GM19025 (cell line): ENCODE measurements at regions not wholly inside any gene's neighbourhood (a gene's known extent, or its start where the extent isn't known, plus 50 kb on each side); places are given as distances from the start of the nearest gene placed in this dataset.
"Not testable (repeated sequence)": the region's sequence is repeated elsewhere in the genome, so short reads cannot be mapped to it uniquely, and the experiment has no call there.

Experiments
- ATAC-seq: cut with Tn5 transposase; IDR thresholded peaks from one replicate; pipeline ENCODE4 v1.9.1; 2021; ENCODE audit warnings: mild to moderate bottlenecking, low read depth, moderate library complexity; ENCODE audit not compliant: unreplicated experiment

GRCh38 chr2:8376603-8377410 is 305.0 kb upstream of the ID2 start:
- ATAC-seq = no peak

GRCh38 chr2:8378016-8378810 is 303.6 kb upstream of the ID2 start:
- ATAC-seq = no peak

- ATAC-seq = no peak
Observed at GRCh38 chr2:8379128-8379527, 302.7 kb upstream of the ID2 start.

GRCh38 chr2:8379549-8379948 is 302.3 kb upstream of the ID2 start:
- no peak for ATAC-seq

GRCh38 chr2:8380026-8380425 is 301.8 kb upstream of the ID2 start:
- ATAC-seq = peak; percentile 23

GRCh38 chr2:8380566-8380965 is 301.3 kb upstream of the ID2 start:
- peak; percentile 53 for ATAC-seq

- no peak for ATAC-seq
Observed at GRCh38 chr2:8382485-8382884, 299.4 kb upstream of the ID2 start.

GRCh38 chr2:8386748-8387147 is 295.1 kb upstream of the ID2 start:
- not testable (repeated sequence) for ATAC-seq

GRCh38 chr2:8388781-8389180 is 293.1 kb upstream of the ID2 start:
- no peak for ATAC-seq

- ATAC-seq = no peak
Observed at GRCh38 chr2:8389431-8390108, 292.3 kb upstream of the ID2 start.

GRCh38 chr2:8391126-8391525 is 290.7 kb upstream of the ID2 start:
- ATAC-seq = no peak

GRCh38 chr2:8391584-8391983 is 290.3 kb upstream of the ID2 start:
- no peak for ATAC-seq

GRCh38 chr2:8392098-8392866 is 289.6 kb upstream of the ID2 start:
- ATAC-seq = no peak

GRCh38 chr2:8393506-8393905 is 288.4 kb upstream of the ID2 start:
- no peak for ATAC-seq

- ATAC-seq = no peak
Observed at GRCh38 chr2:8394131-8394530, 287.7 kb upstream of the ID2 start.

- no peak for ATAC-seq
Observed at GRCh38 chr2:8394569-8395359, 287.1 kb upstream of the ID2 start.

GRCh38 chr2:8395718-8396117 is 286.1 kb upstream of the ID2 start:
- no peak for ATAC-seq

- no peak for ATAC-seq
Observed at GRCh38 chr2:8398040-8398668, 283.7 kb upstream of the ID2 start.

- ATAC-seq = no peak
Observed at GRCh38 chr2:8399731-8400130, 282.1 kb upstream of the ID2 start.
